ENCODE measurements at regions not wholly inside any gene's neighbourhood (a gene's known extent, or its start where the extent isn't known, plus 50 kb on each side); places are given as distances from the start of the nearest gene placed in this dataset.
"Not testable (repeated sequence)": the region's sequence is repeated elsewhere in the genome, so short reads cannot be mapped to it uniquely, and the experiment has no call there.

GRCh38 chr2:87571889-87572465, 175.9 kb upstream of the PLGLB2 start:
- H3K36me3 Mint-ChIP-seq (ENCODE audit: insufficient read depth, unreplicated experiment); BruUV-seq (replicated peaks); H3K9me3 Mint-ChIP-seq (ENCODE audit: low read depth, unreplicated experiment); intact Hi-C loops (cut with micrococcal nuclease; ENCODE audit: unreplicated experiment); DNase-seq; H3K4me3 Mint-ChIP-seq (ENCODE audit: low read depth, unreplicated experiment); H3K27me3 Mint-ChIP-seq (ENCODE audit: unreplicated experiment); H3K27ac Mint-ChIP-seq (ENCODE audit: unreplicated experiment); H3K4me1 Mint-ChIP-seq (ENCODE audit: low read depth, unreplicated experiment); CTCF ChIA-PET: not testable (repeated sequence)

DNA sequence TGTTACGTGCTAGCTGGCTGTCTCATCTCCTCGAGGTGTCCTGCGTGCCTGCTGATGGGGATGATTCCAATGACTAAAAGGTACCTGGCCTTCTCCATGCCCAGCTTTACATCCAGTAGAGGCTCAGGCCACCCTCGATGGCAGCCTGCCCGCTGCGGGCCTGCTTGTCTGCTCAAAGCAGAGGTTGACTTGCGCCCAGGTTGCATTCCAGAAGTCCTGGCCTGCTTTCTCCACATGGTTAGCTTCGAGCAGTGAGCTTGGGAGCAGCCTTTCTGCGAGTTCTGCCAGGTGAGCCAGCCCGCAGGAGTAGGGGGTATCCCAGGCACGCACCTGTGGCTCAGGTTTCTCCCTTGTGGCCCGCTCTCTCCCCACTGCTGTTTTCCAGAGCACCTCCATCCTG, 175.0 kb upstream of the PLGLB2 start:
- H3K4me3 Mint-ChIP-seq (ENCODE audit: low read depth, unreplicated experiment); H3K4me1 Mint-ChIP-seq (ENCODE audit: low read depth, unreplicated experiment); DNase-seq; H3K27me3 Mint-ChIP-seq (ENCODE audit: unreplicated experiment); H3K27ac Mint-ChIP-seq (ENCODE audit: unreplicated experiment); H3K9me3 Mint-ChIP-seq (ENCODE audit: low read depth, unreplicated experiment); BruUV-seq (replicated peaks); intact Hi-C loops (cut with micrococcal nuclease; ENCODE audit: unreplicated experiment); CTCF ChIA-PET; H3K36me3 Mint-ChIP-seq (ENCODE audit: insufficient read depth, unreplicated experiment): not testable (repeated sequence)

DNA sequence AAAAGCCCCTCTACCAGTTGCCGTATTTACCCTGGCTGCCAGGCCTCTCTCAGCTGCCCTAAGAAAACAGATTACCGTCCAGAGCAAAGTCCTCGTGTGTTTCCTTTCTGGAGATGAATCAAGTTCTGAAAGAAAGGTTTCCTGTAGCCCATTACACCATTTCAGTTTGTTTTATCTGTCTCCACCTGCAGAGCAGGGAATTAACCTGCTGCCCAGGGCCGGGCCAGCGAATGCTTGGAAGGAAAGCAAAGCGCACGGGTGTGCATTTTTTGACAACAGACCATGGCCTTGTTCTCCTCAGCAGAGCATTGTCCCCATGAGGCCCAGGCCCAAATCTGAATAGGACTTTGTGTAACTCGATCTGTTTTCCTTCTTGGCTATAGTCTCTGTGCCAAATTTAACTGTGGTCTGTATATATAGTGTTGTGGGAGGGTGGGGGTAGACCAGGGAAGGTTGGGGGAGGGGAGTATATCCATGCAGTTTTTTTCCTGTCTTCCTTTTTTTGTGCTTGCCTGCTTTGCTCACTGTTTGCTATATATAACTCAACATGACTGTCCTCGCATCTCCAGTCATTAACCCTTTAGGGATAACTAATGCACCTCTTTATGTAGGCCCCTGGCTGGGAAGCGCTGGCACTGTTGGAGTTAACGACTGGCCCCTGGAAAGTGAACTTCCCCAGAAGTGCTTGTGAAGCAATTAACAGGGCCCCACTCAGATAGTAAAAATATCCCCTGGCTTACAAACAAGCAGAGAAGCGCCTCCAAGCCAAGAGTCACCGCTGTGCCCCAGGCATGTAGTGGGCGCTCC, 174.3 kb upstream of the PLGLB2 start:
- CTCF ChIA-PET; DNase-seq; H3K9me3 Mint-ChIP-seq (ENCODE audit: low read depth, unreplicated experiment); H3K36me3 Mint-ChIP-seq (ENCODE audit: insufficient read depth, unreplicated experiment); BruUV-seq (replicated peaks); H3K27me3 Mint-ChIP-seq (ENCODE audit: unreplicated experiment); H3K4me1 Mint-ChIP-seq (ENCODE audit: low read depth, unreplicated experiment); intact Hi-C loops (cut with micrococcal nuclease; ENCODE audit: unreplicated experiment); H3K4me3 Mint-ChIP-seq (ENCODE audit: low read depth, unreplicated experiment); H3K27ac Mint-ChIP-seq (ENCODE audit: unreplicated experiment): not testable (repeated sequence)

- intact Hi-C loops (cut with micrococcal nuclease; ENCODE audit: unreplicated experiment); DNase-seq; CTCF ChIA-PET; H3K9me3 Mint-ChIP-seq (ENCODE audit: low read depth, unreplicated experiment); H3K36me3 Mint-ChIP-seq (ENCODE audit: insufficient read depth, unreplicated experiment); H3K27me3 Mint-ChIP-seq (ENCODE audit: unreplicated experiment); H3K4me3 Mint-ChIP-seq (ENCODE audit: low read depth, unreplicated experiment); H3K4me1 Mint-ChIP-seq (ENCODE audit: low read depth, unreplicated experiment); BruUV-seq (replicated peaks); H3K27ac Mint-ChIP-seq (ENCODE audit: unreplicated experiment): not testable (repeated sequence)
Observed at GRCh38 chr2:87574193-87575119, 173.4 kb upstream of the PLGLB2 start.

GRCh38 chr2:87575138-87575537, 172.7 kb upstream of the PLGLB2 start:
- BruUV-seq (replicated peaks); H3K27me3 Mint-ChIP-seq (ENCODE audit: unreplicated experiment); DNase-seq; H3K36me3 Mint-ChIP-seq (ENCODE audit: insufficient read depth, unreplicated experiment); H3K9me3 Mint-ChIP-seq (ENCODE audit: low read depth, unreplicated experiment); intact Hi-C loops (cut with micrococcal nuclease; ENCODE audit: unreplicated experiment); H3K27ac Mint-ChIP-seq (ENCODE audit: unreplicated experiment); CTCF ChIA-PET; H3K4me3 Mint-ChIP-seq (ENCODE audit: low read depth, unreplicated experiment); H3K4me1 Mint-ChIP-seq (ENCODE audit: low read depth, unreplicated experiment): not testable (repeated sequence)

DNA sequence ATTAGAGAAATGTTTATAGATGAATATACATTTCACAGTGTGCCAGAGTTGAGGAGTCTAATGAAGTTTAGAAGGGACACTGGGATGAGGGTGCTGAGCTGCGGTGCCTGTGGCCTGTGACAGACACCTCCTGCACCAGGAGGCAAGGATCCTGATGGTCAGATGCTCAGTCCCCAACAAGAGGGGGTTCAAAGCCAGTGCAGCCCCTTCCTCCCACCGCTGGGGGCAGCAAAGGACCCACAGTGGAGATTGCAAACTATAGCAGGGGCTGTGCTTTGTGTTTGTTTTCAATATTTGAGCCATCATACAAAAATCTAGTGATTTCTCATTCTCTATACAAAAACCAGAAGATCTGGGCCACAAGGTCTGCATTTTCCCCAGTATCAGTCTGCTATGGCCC, 170.5 kb upstream of the PLGLB2 start:
- H3K27me3 Mint-ChIP-seq (ENCODE audit: unreplicated experiment); H3K4me1 Mint-ChIP-seq (ENCODE audit: low read depth, unreplicated experiment); BruUV-seq (replicated peaks); H3K4me3 Mint-ChIP-seq (ENCODE audit: low read depth, unreplicated experiment); H3K36me3 Mint-ChIP-seq (ENCODE audit: insufficient read depth, unreplicated experiment); intact Hi-C loops (cut with micrococcal nuclease; ENCODE audit: unreplicated experiment); DNase-seq; H3K27ac Mint-ChIP-seq (ENCODE audit: unreplicated experiment); H3K9me3 Mint-ChIP-seq (ENCODE audit: low read depth, unreplicated experiment); CTCF ChIA-PET: not testable (repeated sequence)

- intact Hi-C loops (cut with micrococcal nuclease; ENCODE audit: unreplicated experiment); H3K4me1 Mint-ChIP-seq (ENCODE audit: low read depth, unreplicated experiment); H3K27ac Mint-ChIP-seq (ENCODE audit: unreplicated experiment); CTCF ChIA-PET; H3K27me3 Mint-ChIP-seq (ENCODE audit: unreplicated experiment); BruUV-seq (replicated peaks); H3K36me3 Mint-ChIP-seq (ENCODE audit: insufficient read depth, unreplicated experiment); H3K9me3 Mint-ChIP-seq (ENCODE audit: low read depth, unreplicated experiment); H3K4me3 Mint-ChIP-seq (ENCODE audit: low read depth, unreplicated experiment); DNase-seq: not testable (repeated sequence)
Observed at GRCh38 chr2:87582152-87582551, 165.7 kb upstream of the PLGLB2 start.

- BruUV-seq (replicated peaks); H3K4me3 Mint-ChIP-seq (ENCODE audit: low read depth, unreplicated experiment); H3K27ac Mint-ChIP-seq (ENCODE audit: unreplicated experiment); DNase-seq; CTCF ChIA-PET; H3K27me3 Mint-ChIP-seq (ENCODE audit: unreplicated experiment); intact Hi-C loops (cut with micrococcal nuclease; ENCODE audit: unreplicated experiment); H3K4me1 Mint-ChIP-seq (ENCODE audit: low read depth, unreplicated experiment); H3K9me3 Mint-ChIP-seq (ENCODE audit: low read depth, unreplicated experiment); H3K36me3 Mint-ChIP-seq (ENCODE audit: insufficient read depth, unreplicated experiment): not testable (repeated sequence)
Observed at GRCh38 chr2:87582579-87582978, 165.3 kb upstream of the PLGLB2 start.

DNA sequence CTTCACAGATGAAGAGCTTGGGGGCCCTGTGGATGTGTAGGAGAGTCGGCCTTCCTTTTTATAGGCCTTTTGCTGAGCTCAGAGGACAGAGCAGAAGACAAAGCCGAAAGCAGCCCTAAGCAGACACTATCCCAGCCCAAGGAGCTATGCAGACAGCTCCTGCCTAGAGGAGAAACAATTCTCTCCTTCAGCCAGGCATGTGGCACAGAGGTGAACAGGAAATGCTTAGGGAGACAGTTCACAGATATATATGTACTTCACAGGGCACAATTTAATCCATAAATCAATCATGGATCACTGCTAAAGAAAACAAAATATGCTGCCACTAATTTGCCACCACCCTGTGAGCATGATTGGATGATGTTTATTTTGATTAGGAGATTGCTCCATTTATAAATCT, 164.5 kb upstream of the PLGLB2 start:
- H3K36me3 Mint-ChIP-seq (ENCODE audit: insufficient read depth, unreplicated experiment); H3K27ac Mint-ChIP-seq (ENCODE audit: unreplicated experiment); BruUV-seq (replicated peaks); H3K9me3 Mint-ChIP-seq (ENCODE audit: low read depth, unreplicated experiment); intact Hi-C loops (cut with micrococcal nuclease; ENCODE audit: unreplicated experiment); H3K4me1 Mint-ChIP-seq (ENCODE audit: low read depth, unreplicated experiment); H3K27me3 Mint-ChIP-seq (ENCODE audit: unreplicated experiment); CTCF ChIA-PET; DNase-seq; H3K4me3 Mint-ChIP-seq (ENCODE audit: low read depth, unreplicated experiment): not testable (repeated sequence)

DNA sequence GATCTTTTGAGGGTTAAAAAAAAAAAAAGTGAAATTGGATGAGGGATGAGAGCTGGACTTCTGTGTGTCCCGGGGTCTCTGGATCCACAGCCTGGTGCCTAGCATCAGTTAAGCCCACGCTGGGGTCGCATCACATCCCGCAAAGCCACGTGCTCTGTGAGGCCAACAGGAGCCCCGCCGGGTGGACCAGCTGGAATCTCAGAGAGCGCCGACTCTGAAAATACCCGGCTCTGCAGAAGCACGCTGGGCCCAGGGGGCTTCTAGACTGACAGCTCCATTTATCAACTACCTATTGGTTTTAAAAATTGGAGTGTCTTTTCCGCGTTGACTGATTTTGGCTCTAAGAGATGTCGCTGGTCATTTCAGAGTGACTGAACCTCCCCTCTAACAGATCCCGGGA, 164.1 kb upstream of the PLGLB2 start:
- H3K9me3 Mint-ChIP-seq (ENCODE audit: low read depth, unreplicated experiment), result not testable (repeated sequence)

More for the DNA sequence above, 164.1 kb upstream of the PLGLB2 start:
- CTCF ChIA-PET; H3K4me3 Mint-ChIP-seq (ENCODE audit: low read depth, unreplicated experiment); H3K4me1 Mint-ChIP-seq (ENCODE audit: low read depth, unreplicated experiment); DNase-seq; H3K36me3 Mint-ChIP-seq (ENCODE audit: insufficient read depth, unreplicated experiment); H3K27me3 Mint-ChIP-seq (ENCODE audit: unreplicated experiment); intact Hi-C loops (cut with micrococcal nuclease; ENCODE audit: unreplicated experiment); H3K27ac Mint-ChIP-seq (ENCODE audit: unreplicated experiment); BruUV-seq (replicated peaks): not testable (repeated sequence)

Data from Calu3 (cell line).